ENCODE measurements at regions not wholly inside any gene's neighbourhood (a gene's known extent, or its start where the extent isn't known, plus 50 kb on each side); places are given as distances from the start of the nearest gene placed in this dataset.

- Mint-ChIP-seq H3K36me3 (ENCODE audit: low read depth) (no peaks in the 10 kb centered on the region), H3K27ac (no peak overlapping the region), H3K9me3 (peaks cover 9% of the 10 kb centered on the region; the same call in 1 of the 2 replicates), H3K4me1 (ENCODE audit: low read depth) (no peaks in the 10 kb centered on the region), H3K4me3 (no peak overlapping the region), H3K27me3 (ENCODE audit: insufficient read depth) (peaks cover 5% of the 10 kb centered on the region; the same call in 1 of the 2 replicates)
- TF ChIP-seq, protein P1, sequence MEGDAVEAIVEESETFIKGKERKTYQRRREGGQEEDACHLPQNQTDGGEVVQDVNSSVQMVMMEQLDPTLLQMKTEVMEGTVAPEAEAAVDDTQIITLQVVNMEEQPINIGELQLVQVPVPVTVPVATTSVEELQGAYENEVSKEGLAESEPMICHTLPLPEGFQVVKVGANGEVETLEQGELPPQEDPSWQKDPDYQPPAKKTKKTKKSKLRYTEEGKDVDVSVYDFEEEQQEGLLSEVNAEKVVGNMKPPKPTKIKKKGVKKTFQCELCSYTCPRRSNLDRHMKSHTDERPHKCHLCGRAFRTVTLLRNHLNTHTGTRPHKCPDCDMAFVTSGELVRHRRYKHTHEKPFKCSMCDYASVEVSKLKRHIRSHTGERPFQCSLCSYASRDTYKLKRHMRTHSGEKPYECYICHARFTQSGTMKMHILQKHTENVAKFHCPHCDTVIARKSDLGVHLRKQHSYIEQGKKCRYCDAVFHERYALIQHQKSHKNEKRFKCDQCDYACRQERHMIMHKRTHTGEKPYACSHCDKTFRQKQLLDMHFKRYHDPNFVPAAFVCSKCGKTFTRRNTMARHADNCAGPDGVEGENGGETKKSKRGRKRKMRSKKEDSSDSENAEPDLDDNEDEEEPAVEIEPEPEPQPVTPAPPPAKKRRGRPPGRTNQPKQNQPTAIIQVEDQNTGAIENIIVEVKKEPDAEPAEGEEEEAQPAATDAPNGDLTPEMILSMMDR (IDR thresholded peaks at IDR 0.05) = no peak
- no peak for DNase-seq
Measured at GRCh38 chr11:127412234-127412633, 411.7 kb upstream of the KIRREL3 start.

GRCh38 chr11:127411283-127411682 lies 410.7 kb upstream of the KIRREL3 start:
- H3K27ac Mint-ChIP-seq = no peak overlapping the region
- no peaks in the 10 kb centered on the region for H3K36me3 Mint-ChIP-seq (ENCODE audit: low read depth)
- H3K4me3 Mint-ChIP-seq = no peak overlapping the region
- no peaks in the 10 kb centered on the region for H3K4me1 Mint-ChIP-seq (ENCODE audit: low read depth)
- TF ChIP-seq, protein P1 (IDR thresholded peaks at IDR 0.05) = no peak
- H3K9me3 Mint-ChIP-seq = peaks cover 9% of the 10 kb centered on the region; the same call in 1 of the 2 replicates
- no peak for DNase-seq
- peaks cover 5% of the 10 kb centered on the region; the same call in 1 of the 2 replicates for H3K27me3 Mint-ChIP-seq (ENCODE audit: insufficient read depth)

GRCh38 chr11:127395034-127395433 lies 394.5 kb upstream of the KIRREL3 start:
- Mint-ChIP-seq H3K4me1 (ENCODE audit: low read depth) (no peaks in the 10 kb centered on the region), H3K36me3 (ENCODE audit: low read depth) (no peaks in the 10 kb centered on the region), H3K4me3 (no peak overlapping the region), H3K27ac (no peak overlapping the region), H3K9me3 (peaks cover 16% of the 10 kb centered on the region; the same call in 1 of the 2 replicates), H3K27me3 (ENCODE audit: insufficient read depth) (peaks cover 2% of the 10 kb centered on the region)
- no peak for DNase-seq
- TF ChIP-seq, protein P1 (IDR thresholded peaks at IDR 0.05) = no peak

DNA sequence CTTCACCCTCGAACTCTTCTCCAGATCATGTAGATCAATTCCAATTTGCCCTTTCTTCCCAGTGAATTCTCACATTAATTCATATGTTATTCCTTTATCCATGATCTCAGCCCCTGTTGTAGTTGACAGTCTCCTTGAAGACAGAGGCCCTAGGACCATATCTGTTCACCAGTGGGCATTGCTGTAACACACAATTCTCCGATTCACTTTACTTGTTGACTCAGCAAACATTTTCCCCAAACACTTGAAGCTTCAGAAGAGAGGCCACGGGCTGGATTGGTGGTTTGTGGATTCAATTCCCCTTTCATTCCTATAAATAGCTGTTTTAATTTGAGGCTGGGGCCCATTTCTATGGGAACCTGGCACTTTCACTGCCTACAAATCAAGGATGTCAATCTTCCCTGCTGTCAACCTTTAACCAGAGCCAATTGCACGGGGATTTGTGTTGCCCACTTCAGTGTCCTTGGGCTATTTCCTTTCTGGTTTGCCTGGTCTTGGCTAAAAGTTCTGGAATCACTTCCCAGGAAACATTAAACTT lies 393.0 kb upstream of the KIRREL3 start:
- no peak for DNase-seq
- Mint-ChIP-seq H3K27me3 (ENCODE audit: insufficient read depth) (peaks cover 2% of the 10 kb centered on the region), H3K36me3 (ENCODE audit: low read depth) (no peaks in the 10 kb centered on the region), H3K27ac (no peak overlapping the region), H3K9me3 (peaks cover 16% of the 10 kb centered on the region; the same call in 1 of the 2 replicates), H3K4me3 (no peak overlapping the region), H3K4me1 (ENCODE audit: low read depth) (no peaks in the 10 kb centered on the region)
- TF ChIP-seq, protein P1 (IDR thresholded peaks at IDR 0.05) = no peak

GRCh38 chr11:127392575-127392974 lies 392.0 kb upstream of the KIRREL3 start:
- Mint-ChIP-seq H3K27ac (no peak overlapping the region), H3K4me1 (ENCODE audit: low read depth) (no peaks in the 10 kb centered on the region)
- TF ChIP-seq, protein P1 (IDR thresholded peaks at IDR 0.05) = no peak

More at GRCh38 chr11:127392575-127392974, 392.0 kb upstream of the KIRREL3 start:
- peaks cover 2% of the 10 kb centered on the region for H3K27me3 Mint-ChIP-seq (ENCODE audit: insufficient read depth)
- peaks cover 16% of the 10 kb centered on the region for H3K9me3 Mint-ChIP-seq
- H3K36me3 Mint-ChIP-seq (ENCODE audit: low read depth) = no peaks in the 10 kb centered on the region
- H3K4me3 Mint-ChIP-seq = no peak overlapping the region
- no peak for DNase-seq
